ENCODE measurements at regions not wholly inside any gene's neighbourhood (a gene's known extent, or its start where the extent isn't known, plus 50 kb on each side); places are given as distances from the start of the nearest gene placed in this dataset.

- DNase-seq: peak; percentile 80
These were observed 213.3 kb downstream of the SEMA6A start for GRCh38 chr5:116361171-116361967.

DNA sequence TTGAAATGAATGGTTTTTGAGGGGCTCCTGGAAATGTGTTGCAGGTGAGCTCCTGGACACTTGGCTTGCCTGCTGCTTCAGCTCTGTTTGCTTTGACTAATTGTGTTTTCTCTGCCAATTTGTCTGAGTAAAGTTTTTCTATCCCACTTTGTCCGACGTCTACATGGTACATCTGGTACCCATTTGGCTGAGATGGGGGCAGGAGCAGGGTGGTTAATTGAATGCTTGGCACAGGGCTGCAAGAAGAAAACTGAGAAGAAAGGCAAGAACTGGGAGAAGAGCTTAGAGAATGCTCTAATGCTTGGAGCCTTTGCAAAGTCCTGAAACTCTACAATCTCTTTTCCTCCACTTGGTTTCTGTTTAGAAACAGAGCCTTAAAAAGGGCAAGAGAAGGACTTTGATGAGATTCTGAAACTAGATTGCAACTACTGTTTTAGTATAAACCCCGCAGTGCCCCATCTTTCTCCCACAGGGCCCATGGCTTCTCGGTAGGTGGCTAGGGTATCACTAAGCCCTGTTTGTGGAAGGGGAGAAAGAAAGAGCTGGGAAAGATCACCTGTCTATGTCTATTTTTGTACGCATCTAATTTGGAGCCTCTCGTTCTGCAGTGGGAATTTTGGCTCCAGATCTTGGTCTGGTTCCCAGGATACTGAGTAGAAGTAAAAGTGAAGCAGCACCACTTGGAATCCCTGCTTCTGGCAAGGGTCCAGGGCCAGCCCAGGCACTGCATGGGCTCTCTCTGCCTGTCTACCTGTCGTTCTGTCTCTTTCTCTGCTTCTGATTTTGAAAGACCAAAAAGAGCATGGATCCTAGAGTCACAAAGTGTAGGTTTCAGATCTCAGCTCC, 214.4 kb downstream of the SEMA6A start:
- DNase-seq: peak; percentile 22

- no peak for DNase-seq
These were observed 215.0 kb downstream of the SEMA6A start for GRCh38 chr5:116359592-116359991.

- no peak for DNase-seq
These were observed 215.7 kb downstream of the SEMA6A start for GRCh38 chr5:116358911-116359418.

DNA sequence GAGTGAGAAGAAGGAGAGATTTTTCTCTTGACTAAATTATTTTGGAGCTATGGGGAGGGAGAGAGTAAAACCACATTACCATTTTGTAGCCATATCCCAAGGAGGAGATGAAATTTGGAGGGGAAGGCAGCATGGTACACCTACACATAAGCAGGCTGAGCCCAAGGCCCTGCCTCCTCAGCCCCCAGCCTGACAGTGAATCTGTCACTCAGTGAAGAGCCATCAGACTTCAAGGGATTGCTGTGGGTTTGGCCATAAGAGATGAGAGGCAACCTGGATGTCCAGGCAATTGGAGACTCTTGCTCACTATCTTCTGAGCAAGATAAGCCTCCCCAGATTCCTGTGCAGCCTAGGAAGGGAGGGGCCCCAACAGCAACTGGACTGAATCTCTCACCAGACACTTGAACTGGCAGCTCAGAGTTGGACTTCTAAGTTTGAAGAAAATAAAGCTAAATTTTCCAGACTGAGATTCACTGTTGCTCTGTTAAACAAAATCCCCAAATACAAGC, 216.6 kb downstream of the SEMA6A start:
- DNase-seq: no peak

- no peak for DNase-seq
These were observed 218.6 kb downstream of the SEMA6A start for GRCh38 chr5:116355819-116356601.

DNA sequence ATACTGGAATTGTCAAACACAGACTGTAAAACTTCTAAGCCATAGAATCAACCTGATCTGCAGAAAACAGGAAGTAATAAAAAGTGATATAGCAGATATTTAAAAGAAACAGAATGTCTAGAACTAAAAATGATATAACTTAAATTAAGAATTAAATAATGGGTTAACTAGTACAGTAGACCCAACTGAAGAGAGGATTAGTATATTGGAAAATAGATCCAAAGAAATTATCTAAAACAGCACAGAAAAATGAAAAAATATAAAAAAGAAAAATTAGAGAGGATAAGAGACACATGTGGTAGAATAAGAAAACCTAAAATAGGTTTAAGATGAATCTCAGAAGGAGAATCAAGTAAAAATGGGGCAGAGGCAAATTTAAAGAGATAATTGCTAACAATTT, 219.9 kb downstream of the SEMA6A start:
- no peak for DNase-seq

- DNase-seq: no peak
These were observed 227.0 kb downstream of the SEMA6A start for GRCh38 chr5:116347657-116348056.

- no peak for DNase-seq
These were observed 230.7 kb downstream of the SEMA6A start for GRCh38 chr5:116343961-116344360.
